Stimulated activated CD4-positive, alpha-beta T cell treated with anti-CD3 and anti-CD28 coated beads, TNF-alpha, amount 100 ng/mL, for 4 hours (primary cell): ENCODE measurements at regions not wholly inside any gene's neighbourhood (a gene's known extent, or its start where the extent isn't known, plus 50 kb on each side); places are given as distances from the start of the nearest gene placed in this dataset.

ENCODE experiments used
- DNase-seq, 3 experiments: peaks; one replicate each; pipeline ENCODE4 v3.0.0-alpha.2; 2020; ENCODE audit warnings: low read depth in 3 of 3

GRCh38 chr7:155202106-155202871 is 95.4 kb upstream of the INSIG1 start:
- no peak for DNase-seq

- no peak for DNase-seq
Observed at GRCh38 chr7:155203059-155203881, 94.4 kb upstream of the INSIG1 start.

- no peak for DNase-seq
Observed at GRCh38 chr7:155203882-155204691, 93.6 kb upstream of the INSIG1 start.

- no peak for DNase-seq
Observed at GRCh38 chr7:155204744-155205367, 92.8 kb upstream of the INSIG1 start.

GRCh38 chr7:155205368-155206317 is 92.0 kb upstream of the INSIG1 start:
- peak; percentile 78 to 83 (median 81) for DNase-seq

GRCh38 chr7:155206318-155207020 is 91.2 kb upstream of the INSIG1 start:
- DNase-seq, result peak in 2 of 3 experiments; percentile 53 to 67

GRCh38 chr7:155207326-155208002 is 90.2 kb upstream of the INSIG1 start:
- no peak for DNase-seq

GRCh38 chr7:155208681-155209477 is 88.8 kb upstream of the INSIG1 start:
- DNase-seq, result no peak

GRCh38 chr7:155209478-155210319 is 88.0 kb upstream of the INSIG1 start:
- no peak for DNase-seq

GRCh38 chr7:155210356-155210755 is 87.3 kb upstream of the INSIG1 start:
- DNase-seq, result no peak

GRCh38 chr7:155211173-155211572 is 86.5 kb upstream of the INSIG1 start:
- DNase-seq, result no peak

GRCh38 chr7:155211761-155212160 is 85.9 kb upstream of the INSIG1 start:
- no peak for DNase-seq

- DNase-seq, result no peak
Observed at GRCh38 chr7:155212301-155213015, 85.2 kb upstream of the INSIG1 start.

GRCh38 chr7:155213385-155213784 is 84.3 kb upstream of the INSIG1 start:
- no peak for DNase-seq

GRCh38 chr7:155213955-155214740 is 83.5 kb upstream of the INSIG1 start:
- DNase-seq, result no peak
